ENCODE measurements at regions not wholly inside any gene's neighbourhood (a gene's known extent, or its start where the extent isn't known, plus 50 kb on each side); places are given as distances from the start of the nearest gene placed in this dataset.

DNA sequence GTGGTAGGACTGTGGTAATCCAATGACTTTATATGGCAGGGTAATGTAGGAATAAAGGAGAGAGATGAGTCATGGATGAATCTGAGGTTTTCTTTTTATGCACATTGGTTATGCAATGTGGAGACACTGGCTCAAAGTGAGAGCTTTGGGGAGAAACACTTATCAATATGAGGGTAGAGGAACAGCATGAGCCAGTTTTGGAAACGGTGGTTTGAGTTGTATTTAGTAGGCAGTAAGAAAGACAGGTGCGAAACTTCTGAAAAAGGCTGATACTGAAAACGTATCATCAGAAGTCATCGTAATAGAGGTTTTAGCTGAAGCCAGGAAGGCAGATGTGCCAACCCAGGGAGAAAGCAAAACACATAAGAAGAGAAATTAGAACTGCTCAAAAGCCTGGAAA is 854.8 kb upstream of the SEL1L start:
- no peak overlapping the region for H3K4me3 Mint-ChIP-seq
- WGBS (ENCODE audit: insufficient coverage): 70% methylated on average over 4 of the region's 4 CpGs
- peaks cover 20 to 26% (median 22%) of the 10 kb centered on the region in 3 donors for H3K9me3 Mint-ChIP-seq
- H3K36me3 Mint-ChIP-seq: no peaks in the 10 kb centered on the region
- DNase-seq (no peak), ATAC-seq (replicated peaks in 1 of 4) (no peak)
- Histone ChIP-seq H3K36me3 (ENCODE audit: control insufficient read depth in 2 of 2, extremely low read depth in 1 of 2, insufficient read depth in 1 of 2, low read length in 1 of 2) (no peaks in the 10 kb centered on the region), H3K4me3 (ENCODE audit: control insufficient read depth in 1 of 2, extremely low read depth in 1 of 2, low read length in 1 of 2) (no peak overlapping the region), H3K27me3 (replicated peaks in 1 of 2; ENCODE audit: control insufficient read depth in 2 of 2, extremely low read depth in 1 of 2, insufficient read depth in 2 of 2, low read length in 1 of 2) (no peaks in the 10 kb centered on the region), H3K27ac (ENCODE audit: low read length) (no peak overlapping the region), H3K4me1 (ENCODE audit: control insufficient read depth in 1 of 2, extremely low read depth in 1 of 2, insufficient read depth in 2 of 2, low read length in 2 of 2) (no peaks in the 10 kb centered on the region), H3K9me3 (no peaks in the 10 kb centered on the region)
- ChIA-PET POLR2A (no interaction called here), CTCF (no interaction called here)
- H3K4me1 Mint-ChIP-seq: no peaks in the 10 kb centered on the region
- H3K27ac Mint-ChIP-seq: no peak overlapping the region
- H3K27me3 Mint-ChIP-seq: no peaks in the 10 kb centered on the region

DNA sequence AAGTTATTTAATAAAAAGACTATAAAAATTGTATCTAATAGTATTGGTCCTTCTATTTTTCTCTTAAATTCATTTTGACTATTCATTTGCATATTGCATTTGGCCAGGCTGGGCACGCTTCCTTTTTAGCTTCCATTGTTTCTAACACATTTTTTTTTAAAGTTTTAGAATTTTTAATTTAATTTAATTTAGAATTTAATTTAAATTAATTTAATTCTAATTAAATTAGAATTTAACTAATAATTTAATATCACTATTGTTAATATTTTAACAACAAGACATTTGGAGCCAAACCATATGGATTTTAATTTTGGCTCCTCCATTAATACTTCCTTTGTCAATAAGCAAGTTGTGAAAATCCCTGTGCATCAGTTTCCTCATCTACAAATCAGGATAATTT is 856.9 kb upstream of the SEL1L start:
- Mint-ChIP-seq H3K4me3 (no peak overlapping the region), H3K27me3 (no peaks in the 10 kb centered on the region), H3K36me3 (no peaks in the 10 kb centered on the region), H3K4me1 (no peaks in the 10 kb centered on the region), H3K9me3 (peaks cover 16 to 21% (median 18%) of the 10 kb centered on the region in 3 donors), H3K27ac (no peak overlapping the region)
- H3K4me3 ChIP-seq (ENCODE audit: control insufficient read depth in 1 of 2, extremely low read depth in 1 of 2, low read length in 1 of 2): no peak overlapping the region
- POLR2A ChIA-PET: no interaction called here
- ATAC-seq (replicated peaks in 1 of 4): no peak
- H3K4me1 ChIP-seq (ENCODE audit: control insufficient read depth in 1 of 2, extremely low read depth in 1 of 2, insufficient read depth in 2 of 2, low read length in 2 of 2): no peaks in the 10 kb centered on the region
- H3K36me3 ChIP-seq (ENCODE audit: control insufficient read depth in 2 of 2, extremely low read depth in 1 of 2, insufficient read depth in 1 of 2, low read length in 1 of 2): no peaks in the 10 kb centered on the region
- DNase-seq: no peak
- CTCF ChIA-PET: no interaction called here
- H3K27ac ChIP-seq (ENCODE audit: low read length): no peak overlapping the region
- no peaks in the 10 kb centered on the region for H3K27me3 ChIP-seq (replicated peaks in 1 of 2; ENCODE audit: control insufficient read depth in 2 of 2, extremely low read depth in 1 of 2, insufficient read depth in 2 of 2, low read length in 1 of 2)
- no CpG with 5 or more reads among the region's 1 CpG for WGBS (ENCODE audit: insufficient coverage)
- H3K9me3 ChIP-seq: no peaks in the 10 kb centered on the region

GRCh38 chr14:82394916-82395315 is 861.3 kb upstream of the SEL1L start:
- Histone ChIP-seq H3K4me3 (ENCODE audit: control insufficient read depth in 1 of 2, extremely low read depth in 1 of 2, low read length in 1 of 2) (no peak overlapping the region), H3K27ac (ENCODE audit: low read length) (no peak overlapping the region), H3K27me3 (replicated peaks in 1 of 2; ENCODE audit: control insufficient read depth in 2 of 2, extremely low read depth in 1 of 2, insufficient read depth in 2 of 2, low read length in 1 of 2) (no peaks in the 10 kb centered on the region), H3K36me3 (ENCODE audit: control insufficient read depth in 2 of 2, extremely low read depth in 1 of 2, insufficient read depth in 1 of 2, low read length in 1 of 2) (no peaks in the 10 kb centered on the region), H3K4me1 (ENCODE audit: control insufficient read depth in 1 of 2, extremely low read depth in 1 of 2, insufficient read depth in 2 of 2, low read length in 2 of 2) (no peaks in the 10 kb centered on the region), H3K9me3 (no peaks in the 10 kb centered on the region)
- no peaks in the 10 kb centered on the region for H3K4me1 Mint-ChIP-seq
- no peak overlapping the region for H3K27ac Mint-ChIP-seq
- no peaks in the 10 kb centered on the region for H3K36me3 Mint-ChIP-seq
- ChIA-PET CTCF (no interaction called here), POLR2A (no interaction called here)
- no CpG with 5 or more reads among the region's 2 CpGs for WGBS (ENCODE audit: insufficient coverage)
- H3K4me3 Mint-ChIP-seq: no peak overlapping the region
- ATAC-seq (replicated peaks in 1 of 4) (no peak), DNase-seq (no peak)
- H3K9me3 Mint-ChIP-seq: peaks cover 6 to 24% (median 7%) of the 10 kb centered on the region in 3 donors
- H3K27me3 Mint-ChIP-seq: no peaks in the 10 kb centered on the region

DNA sequence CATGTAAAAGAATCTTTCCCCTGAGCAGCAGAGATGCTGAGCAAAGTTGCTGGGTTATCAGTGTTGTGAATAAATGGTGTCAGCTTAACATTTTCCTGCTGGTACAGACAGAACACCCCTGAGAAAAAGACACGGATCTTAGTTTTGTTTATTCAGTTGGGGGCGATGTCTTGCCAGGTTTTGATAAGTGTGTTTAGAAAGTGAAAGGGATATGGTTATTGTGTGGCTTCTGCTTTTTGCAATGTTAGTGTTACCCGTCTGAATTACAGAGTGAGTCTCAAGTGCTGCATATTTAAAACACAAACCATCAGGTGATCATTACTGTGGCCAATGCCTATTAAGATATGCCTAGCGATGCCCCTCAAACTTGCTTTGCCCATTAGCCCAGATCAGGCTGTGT is 864.6 kb upstream of the SEL1L start:
- H3K36me3 ChIP-seq (ENCODE audit: control insufficient read depth in 2 of 2, extremely low read depth in 1 of 2, insufficient read depth in 1 of 2, low read length in 1 of 2): no peaks in the 10 kb centered on the region
- Mint-ChIP-seq H3K27me3 (no peaks in the 10 kb centered on the region), H3K4me3 (no peak overlapping the region), H3K9me3 (peaks cover 6 to 31% (median 10%) of the 10 kb centered on the region in 3 donors), H3K4me1 (no peaks in the 10 kb centered on the region), H3K27ac (no peak overlapping the region), H3K36me3 (no peaks in the 10 kb centered on the region)
- DNase-seq (no peak), ATAC-seq (replicated peaks in 1 of 4) (no peak)
- no peaks in the 10 kb centered on the region for H3K9me3 ChIP-seq
- H3K27me3 ChIP-seq (replicated peaks in 1 of 2; ENCODE audit: control insufficient read depth in 2 of 2, extremely low read depth in 1 of 2, insufficient read depth in 2 of 2, low read length in 1 of 2): no peaks in the 10 kb centered on the region
- H3K4me3 ChIP-seq (ENCODE audit: control insufficient read depth in 1 of 2, extremely low read depth in 1 of 2, low read length in 1 of 2): no peak overlapping the region
- H3K27ac ChIP-seq (ENCODE audit: low read length): no peak overlapping the region
- whole genome bisulfite sequencing (ENCODE audit: insufficient coverage): no CpG with 5 or more reads among the region's 4 CpGs
- CTCF ChIA-PET: no interaction called here
- POLR2A ChIA-PET: interaction anchor here in 1 of 2 donors (0.6 kb wide), 1 partner anchor 1442 kb away, joined by 3 read pairs; no protein-coding TSS in a partner anchor
- H3K4me1 ChIP-seq (ENCODE audit: control insufficient read depth in 1 of 2, extremely low read depth in 1 of 2, insufficient read depth in 2 of 2, low read length in 2 of 2): no peaks in the 10 kb centered on the region

- no peaks in the 10 kb centered on the region for H3K36me3 Mint-ChIP-seq
- no peaks in the 10 kb centered on the region for H3K4me1 ChIP-seq (ENCODE audit: control insufficient read depth in 1 of 2, extremely low read depth in 1 of 2, insufficient read depth in 2 of 2, low read length in 2 of 2)
- no peaks in the 10 kb centered on the region for H3K4me1 Mint-ChIP-seq
- CTCF ChIA-PET: no interaction called here
- H3K9me3 ChIP-seq: no peaks in the 10 kb centered on the region
- no peak overlapping the region for H3K27ac ChIP-seq (ENCODE audit: low read length)
- DNase-seq: no peak
- no peaks in the 10 kb centered on the region for H3K27me3 Mint-ChIP-seq
- H3K4me3 ChIP-seq (ENCODE audit: control insufficient read depth in 1 of 2, extremely low read depth in 1 of 2, low read length in 1 of 2): no peak overlapping the region
- no peak overlapping the region for H3K27ac Mint-ChIP-seq
- H3K9me3 Mint-ChIP-seq: peaks cover 3 to 13% (median 10%) of the 10 kb centered on the region in 3 donors
- H3K4me3 Mint-ChIP-seq: no peak overlapping the region
- H3K27me3 ChIP-seq (replicated peaks in 1 of 2; ENCODE audit: control insufficient read depth in 2 of 2, extremely low read depth in 1 of 2, insufficient read depth in 2 of 2, low read length in 1 of 2): no peaks in the 10 kb centered on the region
- POLR2A ChIA-PET: no interaction called here
- H3K36me3 ChIP-seq (ENCODE audit: control insufficient read depth in 2 of 2, extremely low read depth in 1 of 2, insufficient read depth in 1 of 2, low read length in 1 of 2): no peaks in the 10 kb centered on the region
- no peak for ATAC-seq (replicated peaks in 1 of 4)
Measured at GRCh38 chr14:82403987-82404386, 870.3 kb upstream of the SEL1L start.

GRCh38 chr14:82410064-82410463 is 876.4 kb upstream of the SEL1L start:
- peaks cover 0 to 5% (median 4%) of the 10 kb centered on the region in 3 donors for H3K9me3 Mint-ChIP-seq
- no peak for ATAC-seq (replicated peaks in 1 of 4)
- H3K36me3 ChIP-seq (ENCODE audit: control insufficient read depth in 2 of 2, extremely low read depth in 1 of 2, insufficient read depth in 1 of 2, low read length in 1 of 2): no peaks in the 10 kb centered on the region
- WGBS (ENCODE audit: insufficient coverage): no CpG with 5 or more reads among the region's 1 CpG
- H3K4me1 ChIP-seq (ENCODE audit: control insufficient read depth in 1 of 2, extremely low read depth in 1 of 2, insufficient read depth in 2 of 2, low read length in 2 of 2): no peaks in the 10 kb centered on the region
- H3K4me3 Mint-ChIP-seq: no peak overlapping the region
- H3K4me1 Mint-ChIP-seq: no peaks in the 10 kb centered on the region
- H3K9me3 ChIP-seq: no peaks in the 10 kb centered on the region
- no peak overlapping the region for H3K4me3 ChIP-seq (ENCODE audit: control insufficient read depth in 1 of 2, extremely low read depth in 1 of 2, low read length in 1 of 2)
- no peaks in the 10 kb centered on the region for H3K27me3 ChIP-seq (replicated peaks in 1 of 2; ENCODE audit: control insufficient read depth in 2 of 2, extremely low read depth in 1 of 2, insufficient read depth in 2 of 2, low read length in 1 of 2)
- no peaks in the 10 kb centered on the region for H3K27me3 Mint-ChIP-seq
- DNase-seq: no peak
- no peak overlapping the region for H3K27ac Mint-ChIP-seq
- ChIA-PET POLR2A (no interaction called here), CTCF (no interaction called here)
- H3K36me3 Mint-ChIP-seq: no peaks in the 10 kb centered on the region
- H3K27ac ChIP-seq (ENCODE audit: low read length): no peak overlapping the region

DNA sequence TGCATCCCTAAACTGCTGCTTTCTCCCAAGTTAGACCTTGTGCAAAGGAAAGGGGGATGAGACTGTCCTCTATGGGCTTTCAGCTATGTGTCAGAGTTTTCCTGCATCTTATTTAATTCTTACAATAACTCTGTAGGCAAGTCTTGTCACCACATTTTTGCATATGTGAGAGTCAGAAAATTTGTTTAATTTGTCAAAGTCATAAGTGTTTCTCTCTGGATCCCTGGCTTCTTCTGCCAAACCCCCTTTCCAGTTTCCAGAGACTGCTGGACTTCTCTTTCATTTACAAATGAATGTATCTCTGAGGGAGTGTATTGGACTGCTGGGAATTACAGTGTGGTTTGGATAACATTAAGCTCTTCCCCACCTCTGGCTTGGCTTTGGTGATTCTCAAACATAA is 877.6 kb upstream of the SEL1L start:
- no peaks in the 10 kb centered on the region for H3K4me1 ChIP-seq (ENCODE audit: control insufficient read depth in 1 of 2, extremely low read depth in 1 of 2, insufficient read depth in 2 of 2, low read length in 2 of 2)
- Mint-ChIP-seq H3K9me3 (peaks cover 0 to 12% (median 7%) of the 10 kb centered on the region in 3 donors), H3K27me3 (no peaks in the 10 kb centered on the region), H3K36me3 (no peaks in the 10 kb centered on the region), H3K27ac (no peak overlapping the region), H3K4me1 (no peaks in the 10 kb centered on the region), H3K4me3 (no peak overlapping the region)
- no peaks in the 10 kb centered on the region for H3K36me3 ChIP-seq (ENCODE audit: control insufficient read depth in 2 of 2, extremely low read depth in 1 of 2, insufficient read depth in 1 of 2, low read length in 1 of 2)
- ATAC-seq (replicated peaks in 1 of 4) (no peak), DNase-seq (no peak)
- no peaks in the 10 kb centered on the region for H3K9me3 ChIP-seq
- ChIA-PET POLR2A (no interaction called here), CTCF (no interaction called here)
- no peak overlapping the region for H3K27ac ChIP-seq (ENCODE audit: low read length)
- no peaks in the 10 kb centered on the region for H3K27me3 ChIP-seq (replicated peaks in 1 of 2; ENCODE audit: control insufficient read depth in 2 of 2, extremely low read depth in 1 of 2, insufficient read depth in 2 of 2, low read length in 1 of 2)
- no peak overlapping the region for H3K4me3 ChIP-seq (ENCODE audit: control insufficient read depth in 1 of 2, extremely low read depth in 1 of 2, low read length in 1 of 2)
